ENCODE measurements at regions not wholly inside any gene's neighbourhood (a gene's known extent, or its start where the extent isn't known, plus 50 kb on each side); places are given as distances from the start of the nearest gene placed in this dataset.
"Not testable (repeated sequence)": the region's sequence is repeated elsewhere in the genome, so short reads cannot be mapped to it uniquely, and the experiment has no call there.

DNA sequence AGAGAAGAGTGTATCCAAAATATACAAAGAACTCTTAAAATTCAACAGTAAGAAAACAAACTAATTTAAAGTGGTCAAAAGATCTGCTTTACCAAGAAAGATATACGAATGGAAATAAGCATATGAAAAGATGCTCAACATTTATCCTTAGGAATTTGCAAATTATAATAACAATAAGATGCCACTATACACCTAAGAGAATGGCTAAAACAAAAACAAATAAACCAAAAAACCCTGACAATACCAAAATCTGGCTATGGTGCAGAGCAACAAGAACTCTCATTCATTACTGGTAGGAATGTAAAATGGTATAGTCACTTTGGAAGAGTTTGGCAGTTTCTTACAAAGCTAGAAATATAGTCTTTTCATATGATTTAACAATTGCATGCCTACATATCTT is 545.7 kb upstream of the AGA start:
- H3K4me3 ChIP-seq (ENCODE audit: low read depth, low read length): no peak overlapping the region
- no peak for TF ChIP-seq CTCF (IDR thresholded peaks at IDR 0.05; ENCODE audit: insufficient read depth, low read length)
- DNase-seq (ENCODE audit: low read depth): no peak

DNA sequence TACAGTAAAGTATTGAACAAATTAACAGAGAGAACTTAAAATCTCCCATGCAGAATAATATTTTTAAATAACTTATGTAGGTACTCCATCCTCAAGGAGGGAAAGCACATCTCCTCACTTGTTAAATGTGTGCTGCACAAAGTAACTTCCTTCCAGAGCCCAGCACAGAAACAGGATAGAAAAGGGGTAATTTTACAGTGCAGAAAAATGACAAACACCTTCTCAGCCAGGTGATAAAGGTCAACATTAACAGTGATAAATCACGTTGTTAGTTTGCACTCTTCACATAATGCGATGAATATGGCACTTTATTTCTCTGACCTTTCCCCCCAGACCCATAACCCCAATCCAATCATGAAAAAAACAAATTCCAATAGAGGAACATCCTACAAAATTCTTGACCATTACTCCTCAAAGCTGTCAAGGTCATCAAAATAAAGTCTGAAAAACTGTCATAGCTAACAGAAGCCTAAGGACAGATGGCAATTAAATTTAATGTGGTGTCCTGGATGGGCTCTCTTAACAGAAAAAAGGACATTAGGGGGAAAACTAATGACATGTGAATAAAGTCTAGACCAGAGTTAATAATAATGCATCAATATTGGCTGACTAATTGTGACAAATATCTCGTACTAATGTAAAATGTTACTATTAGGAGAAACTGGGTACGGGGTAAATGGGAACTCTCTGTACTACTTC is 547.4 kb upstream of the AGA start:
- TF ChIP-seq CTCF (IDR thresholded peaks at IDR 0.05; ENCODE audit: insufficient read depth, low read length): no peak
- H3K4me3 ChIP-seq (ENCODE audit: low read depth, low read length): no peak overlapping the region
- DNase-seq (ENCODE audit: low read depth): no peak

DNA sequence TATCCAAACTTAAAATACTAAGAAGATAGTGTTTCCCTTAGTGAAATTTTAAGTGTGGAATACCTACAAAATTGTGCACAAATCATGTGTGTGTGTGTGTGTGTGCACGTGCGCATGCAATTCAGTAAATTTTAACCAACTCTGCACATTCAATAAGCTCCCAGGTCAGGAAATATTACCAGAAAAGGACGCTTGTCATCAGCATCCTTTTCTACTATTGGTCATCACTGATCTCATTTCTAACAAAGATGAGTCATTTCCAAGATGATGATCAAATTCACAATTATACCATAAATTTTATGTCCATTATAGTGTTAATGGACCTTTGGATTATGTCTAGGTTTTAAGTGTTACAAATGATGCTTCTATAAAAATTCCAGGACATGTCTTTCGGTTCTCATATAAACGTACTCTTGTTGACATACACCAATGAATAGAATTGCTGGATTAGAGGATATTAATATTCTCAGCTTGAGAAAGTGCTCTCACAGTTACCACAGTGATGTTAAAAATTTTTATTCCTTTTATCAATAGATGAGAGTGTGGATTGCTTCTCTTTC is 560.9 kb upstream of the AGA start:
- DNase-seq (ENCODE audit: low read depth): no peak
- no peak overlapping the region for H3K4me3 ChIP-seq (ENCODE audit: low read depth, low read length)
- no peak for TF ChIP-seq CTCF (IDR thresholded peaks at IDR 0.05; ENCODE audit: insufficient read depth, low read length)

DNA sequence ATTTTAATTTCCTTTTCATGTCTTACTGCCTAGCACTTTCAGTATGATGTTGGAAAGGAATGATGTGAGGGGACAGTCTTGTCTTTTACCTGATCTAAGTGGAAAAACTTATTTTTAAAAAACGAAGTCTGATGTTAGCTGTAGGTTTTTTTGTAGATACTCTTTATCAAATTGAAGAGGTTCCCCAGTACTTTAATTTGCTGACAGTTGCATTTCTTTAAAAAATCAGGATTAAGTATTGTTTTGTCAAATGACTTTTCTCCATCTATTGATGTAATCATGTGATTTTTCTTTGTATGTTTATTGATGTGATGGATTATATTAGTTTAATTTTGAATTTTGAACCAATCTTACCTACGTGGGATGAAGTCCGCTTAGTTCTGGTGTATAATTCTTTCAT is 568.4 kb upstream of the AGA start:
- no peak for DNase-seq (ENCODE audit: low read depth)
- no peak for TF ChIP-seq CTCF (IDR thresholded peaks at IDR 0.05; ENCODE audit: insufficient read depth, low read length)
- no peak overlapping the region for H3K4me3 ChIP-seq (ENCODE audit: low read depth, low read length)

DNA sequence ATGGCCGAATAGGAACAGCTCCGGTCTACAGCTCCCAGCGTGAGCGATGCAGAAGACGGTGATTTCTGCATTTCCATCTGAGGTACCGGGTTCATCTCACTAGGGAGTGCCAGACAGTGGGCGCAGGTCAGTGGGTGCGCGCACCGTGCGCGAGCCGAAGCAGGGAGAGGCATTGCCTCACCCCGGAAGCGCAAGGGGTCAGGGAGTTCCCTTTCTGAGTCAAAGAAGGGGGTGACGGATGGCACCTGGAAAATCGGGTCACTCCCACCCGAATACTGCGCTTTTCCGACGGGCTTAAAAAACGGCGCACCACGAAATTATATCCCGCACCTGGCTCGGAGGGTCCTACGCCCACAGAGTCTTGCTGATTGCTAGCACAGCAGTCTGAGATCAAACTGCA is 572.8 kb upstream of the AGA start:
- H3K4me3 ChIP-seq (ENCODE audit: low read depth, low read length); DNase-seq (ENCODE audit: low read depth): not testable (repeated sequence)

GRCh38 chr4:178026999-178027398 is 584.8 kb upstream of the AGA start:
- no peak for DNase-seq (ENCODE audit: low read depth)
- TF ChIP-seq CTCF (IDR thresholded peaks at IDR 0.05; ENCODE audit: insufficient read depth, low read length): no peak
- no peak overlapping the region for H3K4me3 ChIP-seq (ENCODE audit: low read depth, low read length)

DNA sequence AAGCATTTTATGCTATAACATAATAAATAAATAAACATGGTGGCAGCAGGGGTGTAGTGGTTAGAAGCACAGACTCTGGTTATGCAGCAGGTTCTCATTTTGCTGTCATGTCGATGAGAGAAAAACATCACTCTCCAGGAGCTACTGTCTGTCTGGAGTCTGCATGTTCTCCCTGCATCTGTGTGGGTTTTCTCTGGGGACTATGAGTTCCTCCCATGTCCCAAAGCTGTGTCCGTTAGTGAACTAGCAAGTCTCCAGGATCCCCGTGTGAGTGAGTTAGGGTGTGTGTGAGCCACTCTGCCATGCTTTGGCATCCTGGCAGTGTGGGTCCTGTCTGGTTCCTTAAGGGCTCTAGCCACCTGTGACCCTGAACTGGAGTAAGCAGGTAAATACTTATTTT is 585.6 kb upstream of the AGA start:
- no peak for DNase-seq (ENCODE audit: low read depth)
- TF ChIP-seq CTCF (IDR thresholded peaks at IDR 0.05; ENCODE audit: insufficient read depth, low read length): no peak
- no peak overlapping the region for H3K4me3 ChIP-seq (ENCODE audit: low read depth, low read length)
